Superior temporal gyrus (tissue), 1 donor: ENCODE measurements at regions not wholly inside any gene's neighbourhood (a gene's known extent, or its start where the extent isn't known, plus 50 kb on each side); places are given as distances from the start of the nearest gene placed in this dataset.
"Not testable (repeated sequence)": the region's sequence is repeated elsewhere in the genome, so short reads cannot be mapped to it uniquely, and the experiment has no call there.

Source experiments
- DNase-seq: peaks from one replicate; pipeline ENCODE4 v3.0.0-alpha.2; 2016; ENCODE audit errors: extremely low spot score

DNA sequence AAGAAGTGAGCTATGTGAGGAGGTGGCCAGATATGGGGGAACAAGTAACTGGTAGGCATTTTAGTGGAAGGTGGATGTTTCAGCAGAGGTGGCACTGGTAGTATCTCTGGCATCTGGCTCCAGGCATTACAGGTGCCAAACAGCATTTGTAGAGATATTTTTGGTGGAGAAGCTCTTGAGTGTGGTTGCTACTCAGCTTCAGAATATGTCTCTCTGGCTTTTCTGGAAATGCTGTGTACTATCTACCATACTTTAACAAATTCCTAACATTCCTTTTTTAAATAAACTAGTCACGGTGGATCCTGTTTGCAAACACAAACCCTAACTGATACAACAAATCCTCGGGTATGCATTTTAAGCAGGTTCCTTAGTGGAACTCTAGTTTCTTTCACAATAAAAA, 128.0 kb downstream of the BARX2 start:
- DNase-seq: no peak

DNA sequence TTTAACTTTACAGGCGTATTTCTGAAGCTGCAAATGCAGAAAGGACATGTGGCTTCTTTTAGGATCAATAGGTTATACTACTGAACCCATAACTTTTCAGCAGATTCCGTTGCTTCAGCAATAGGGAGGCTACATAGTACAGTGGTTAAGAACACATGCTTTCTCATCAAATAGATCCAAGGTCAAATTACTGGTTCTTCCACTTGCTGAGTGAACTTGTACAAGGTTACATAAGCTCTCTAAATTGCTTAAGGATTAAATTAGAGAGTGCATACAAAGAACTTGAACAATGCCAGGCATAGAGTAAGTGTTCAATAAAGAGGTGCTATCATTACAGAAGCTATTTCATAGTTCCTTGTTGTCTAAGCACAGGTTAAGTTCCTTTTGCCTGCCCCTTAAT, 129.6 kb downstream of the BARX2 start:
- DNase-seq: no peak

DNA sequence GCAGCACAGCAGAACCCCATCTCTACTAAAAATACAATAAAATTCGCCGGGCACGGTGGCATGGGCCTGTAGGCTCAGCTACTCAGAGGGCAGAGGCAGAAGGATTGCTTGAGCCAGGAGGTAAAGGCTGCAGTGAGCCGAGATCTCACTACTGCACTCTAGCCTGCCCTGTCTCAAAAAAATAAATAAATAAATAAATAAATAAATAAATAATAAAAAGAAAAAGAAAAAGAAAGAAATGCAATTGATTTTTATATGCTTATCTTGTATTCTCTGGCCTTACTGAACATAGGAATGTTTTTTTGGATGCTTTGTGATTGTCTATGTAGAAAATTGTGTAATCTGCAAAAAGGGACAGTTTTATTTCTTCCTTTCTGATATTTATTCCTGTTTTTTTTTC, 132.5 kb downstream of the BARX2 start:
- no peak for DNase-seq

DNA sequence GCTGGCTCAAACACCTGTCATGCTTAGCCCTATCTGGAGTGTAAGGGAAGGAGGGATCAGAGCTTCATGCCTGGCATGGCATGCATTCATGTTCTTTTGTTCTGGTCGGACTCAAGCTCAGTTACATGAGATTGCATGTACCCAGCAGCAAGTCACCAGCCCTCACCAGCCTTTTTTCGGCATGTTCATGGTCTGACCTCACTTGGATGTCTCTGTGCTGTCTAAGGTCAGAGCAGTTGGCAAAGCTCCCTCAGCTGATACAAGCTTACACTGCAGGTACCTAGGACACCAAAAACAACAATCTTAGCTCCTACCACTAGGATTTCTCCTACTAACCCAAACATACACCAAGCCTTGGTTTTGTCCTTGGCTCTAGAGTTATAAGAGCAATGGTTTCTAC, 152.6 kb downstream of the BARX2 start:
- DNase-seq: no peak

DNA sequence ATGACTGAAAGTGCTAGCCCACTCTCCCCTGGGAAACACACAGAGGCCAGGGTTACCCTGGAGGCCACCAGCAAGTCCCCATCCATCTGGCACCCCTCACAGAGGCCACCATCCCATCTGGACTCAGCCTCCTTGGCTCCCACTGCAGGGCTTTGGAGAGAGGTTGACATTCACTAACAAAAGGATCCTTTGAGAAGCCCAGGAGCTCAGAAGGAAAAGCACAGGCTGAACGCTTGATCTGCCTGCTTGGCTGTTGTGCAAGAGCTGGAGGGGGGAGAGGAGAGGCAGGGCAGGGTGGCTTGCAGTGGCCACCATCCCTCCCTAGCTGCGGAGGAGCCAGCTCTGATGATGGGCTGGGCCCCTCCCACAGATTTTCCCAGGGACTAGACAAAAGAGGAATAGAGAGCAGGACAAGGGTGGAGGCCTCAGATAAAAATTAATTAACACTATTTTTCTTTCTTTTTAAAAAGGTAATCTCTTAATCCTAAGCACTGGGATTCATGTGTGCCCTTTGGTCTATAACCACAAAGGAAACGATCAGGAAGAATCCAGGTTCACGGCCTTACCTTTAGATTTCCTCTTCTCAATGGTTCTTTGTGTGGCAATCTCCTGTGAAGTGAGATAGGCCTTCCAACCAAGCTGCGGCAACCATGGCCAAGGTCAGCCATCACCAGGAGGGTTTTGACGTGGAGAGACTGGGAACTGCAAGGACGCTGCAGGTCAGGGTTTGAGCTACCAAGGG, 154.7 kb downstream of the BARX2 start:
- DNase-seq: no peak

DNA sequence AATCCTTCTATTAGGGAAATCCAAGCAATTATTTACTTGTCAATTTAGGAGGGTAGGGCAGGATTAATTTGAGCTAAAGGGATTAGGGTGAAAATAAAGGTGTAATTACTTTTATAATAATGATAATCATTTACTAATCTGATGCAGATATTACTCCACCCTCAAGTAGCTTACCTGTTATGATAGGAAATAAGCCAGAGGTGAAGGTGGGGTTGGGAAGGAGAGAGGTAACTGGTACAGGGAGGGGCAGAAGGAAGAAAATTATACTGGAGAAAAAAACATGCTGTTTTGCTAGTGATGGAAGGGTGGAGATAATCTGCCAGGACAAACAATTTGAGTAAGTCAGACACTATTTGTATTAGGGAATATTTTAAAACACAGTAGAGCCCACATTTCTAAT, 157.7 kb downstream of the BARX2 start:
- no peak for DNase-seq

DNA sequence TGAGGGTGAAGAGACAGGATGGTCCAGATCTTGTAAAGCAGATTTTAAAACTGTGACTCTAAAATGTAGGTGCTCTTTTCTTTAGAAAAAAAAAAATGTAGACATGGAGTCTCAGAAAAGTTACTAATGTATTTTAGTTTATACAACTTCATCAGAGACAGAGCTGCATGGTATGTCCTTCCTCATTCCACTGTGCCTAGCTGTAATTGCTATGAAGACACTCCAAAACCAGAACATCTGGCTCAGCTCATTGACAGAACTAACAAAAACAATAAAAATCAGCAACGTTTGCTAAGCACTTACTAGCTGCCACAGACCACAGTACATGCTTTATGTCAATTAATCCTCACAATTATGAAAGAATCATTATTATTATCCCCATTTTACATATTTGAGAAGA, 160.7 kb downstream of the BARX2 start:
- no peak for DNase-seq

DNA sequence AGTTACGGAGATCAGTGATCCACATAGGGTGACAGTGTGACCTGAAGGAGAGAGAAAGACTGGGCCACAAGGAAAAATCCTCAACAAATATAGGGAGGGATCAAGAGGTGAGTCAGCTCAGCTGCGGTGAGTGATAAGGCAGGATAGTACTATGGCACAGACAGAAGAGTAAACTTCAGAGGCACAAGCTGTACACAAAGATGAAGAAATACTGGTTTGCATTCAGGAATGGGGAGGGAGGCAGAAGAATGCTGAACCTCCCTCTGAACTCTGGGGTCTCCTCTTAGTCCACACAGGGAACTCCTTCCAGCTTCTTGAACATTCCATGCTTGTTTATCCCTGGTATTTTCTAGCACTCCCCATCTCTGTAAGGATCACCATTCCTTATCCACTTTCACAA, 162.7 kb downstream of the BARX2 start:
- DNase-seq: no peak

DNA sequence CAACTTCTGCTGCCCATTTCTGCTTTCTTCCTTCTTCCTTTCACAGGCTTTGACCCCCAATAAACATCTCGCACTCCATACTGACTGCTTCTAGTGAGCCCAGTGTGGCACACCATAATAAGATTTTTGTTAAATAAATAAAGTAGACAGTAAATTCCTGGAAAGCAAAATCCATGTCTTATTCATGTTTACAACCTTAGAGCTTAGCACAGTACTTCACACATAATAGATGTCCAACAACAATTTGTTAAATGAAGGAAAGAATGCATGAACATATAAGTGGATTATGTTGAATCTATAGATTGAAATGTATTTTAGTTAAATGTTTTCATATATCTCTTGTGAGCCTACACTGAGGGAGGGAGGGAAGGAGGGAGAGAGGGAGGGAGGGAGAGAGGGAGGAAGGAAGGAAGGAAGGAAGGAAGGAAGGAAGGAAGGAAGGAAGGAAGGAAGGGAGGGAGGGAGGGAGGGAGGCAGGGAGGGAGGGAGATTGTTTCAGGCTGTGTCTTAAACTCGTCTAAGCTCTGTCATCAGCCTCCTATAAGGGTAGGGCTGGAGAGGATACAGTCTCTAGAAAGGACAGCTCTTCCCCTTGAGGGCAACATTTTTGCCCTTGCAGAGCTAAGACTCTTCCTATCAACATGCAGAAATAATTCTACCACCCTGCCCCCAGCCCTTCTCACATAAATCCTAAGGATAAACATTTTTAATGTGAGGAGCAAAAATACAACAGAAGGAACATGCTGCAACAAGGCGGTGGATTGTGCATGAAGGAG, 168.1 kb downstream of the BARX2 start:
- no peak for DNase-seq

DNA sequence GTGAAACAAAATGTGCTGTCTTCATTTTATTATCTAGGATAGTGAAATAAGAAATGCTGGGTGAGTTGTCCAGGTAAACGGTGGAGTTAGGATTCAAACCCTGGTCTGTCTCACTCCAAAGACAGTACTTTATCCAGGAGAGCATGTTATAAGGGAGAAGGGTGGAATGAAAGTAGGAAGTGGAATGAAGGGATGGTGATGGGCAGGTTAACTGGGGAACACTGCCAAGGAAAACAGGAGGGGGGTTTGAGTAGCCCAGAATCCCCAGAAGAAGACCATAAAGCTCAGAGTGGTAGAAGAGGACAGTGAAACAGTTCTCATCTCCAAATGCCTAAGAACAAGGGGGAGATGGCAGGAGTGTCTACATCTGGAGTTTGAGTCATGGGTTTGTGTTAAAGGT, 169.0 kb downstream of the BARX2 start:
- no peak for DNase-seq

DNA sequence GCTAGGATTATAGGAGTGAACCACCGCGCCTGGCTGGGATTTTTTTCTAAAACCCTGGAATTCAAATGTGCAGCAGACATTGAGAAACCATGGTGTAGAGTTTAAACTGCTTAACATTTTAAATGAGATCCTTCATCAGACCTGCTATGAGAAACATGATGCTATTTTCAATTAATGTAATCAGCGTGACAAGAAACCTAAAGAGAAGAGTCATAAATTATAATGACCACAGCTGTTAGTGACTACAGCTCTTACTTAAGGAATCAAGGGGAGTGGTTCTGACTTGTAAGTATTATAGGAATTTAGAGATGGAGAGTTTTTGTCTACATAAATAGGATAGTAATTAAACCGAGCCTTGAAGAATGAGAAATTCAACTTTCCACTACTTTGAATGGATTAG, 170.6 kb downstream of the BARX2 start:
- no peak for DNase-seq

DNA sequence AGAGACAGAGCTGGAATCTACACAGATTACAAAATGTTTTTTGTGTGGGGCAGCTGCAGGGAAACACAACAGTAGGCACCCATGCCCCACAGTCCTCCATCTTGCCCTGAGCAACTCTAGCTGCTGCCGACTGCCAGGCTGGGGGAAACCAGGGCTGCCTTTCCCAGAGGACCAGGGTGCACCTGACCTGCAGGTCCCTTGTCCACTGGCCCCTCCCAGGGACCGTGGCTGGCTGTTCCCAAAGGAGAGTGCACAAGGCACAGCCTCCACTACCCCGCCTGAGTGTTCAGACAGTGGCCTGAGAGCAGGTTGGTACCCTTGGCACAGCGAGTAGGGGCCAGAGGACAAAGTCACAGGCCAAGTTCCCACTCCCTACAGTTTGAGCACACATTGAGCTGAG, 181.8 kb downstream of the BARX2 start:
- DNase-seq: no peak

DNA sequence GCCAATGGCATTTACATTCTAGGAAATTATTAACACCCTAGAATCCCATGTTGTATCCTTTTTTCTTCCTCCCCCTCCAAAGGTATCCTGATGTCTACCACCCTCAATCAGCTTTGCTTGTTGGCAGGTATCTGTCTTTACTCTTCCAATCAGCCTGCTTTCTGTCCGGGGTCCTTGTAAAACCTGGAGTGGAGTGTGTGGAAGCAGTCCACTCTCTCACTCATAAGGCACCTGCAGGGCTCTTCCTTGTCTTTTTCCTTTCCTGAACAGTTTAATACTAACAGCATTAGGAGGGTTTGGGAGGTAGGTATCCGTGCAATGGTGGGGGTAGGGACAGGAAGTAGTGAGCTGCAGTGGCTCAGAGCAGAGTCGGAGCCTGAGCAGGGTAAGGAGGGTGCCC, 193.4 kb downstream of the BARX2 start:
- DNase-seq: no peak

DNA sequence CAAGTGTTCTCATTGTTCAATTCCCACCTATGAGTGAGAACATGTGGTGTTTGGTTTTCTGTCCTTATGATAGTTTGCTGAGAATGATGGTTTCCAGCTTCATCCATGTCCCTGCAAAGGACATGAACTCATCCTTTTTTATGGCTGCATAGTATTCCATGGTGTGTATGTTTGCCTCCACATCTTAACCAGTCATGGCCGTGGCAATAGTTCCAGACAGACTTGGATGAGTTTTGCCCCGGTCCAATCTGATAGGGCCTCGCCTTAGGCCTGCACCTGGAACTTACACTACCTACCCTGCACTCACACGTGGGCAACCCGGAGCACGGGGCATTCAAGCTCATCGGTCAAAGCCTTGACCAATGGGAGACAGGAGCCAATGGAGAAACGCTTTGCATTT, 197.0 kb downstream of the BARX2 start:
- DNase-seq: not testable (repeated sequence)

DNA sequence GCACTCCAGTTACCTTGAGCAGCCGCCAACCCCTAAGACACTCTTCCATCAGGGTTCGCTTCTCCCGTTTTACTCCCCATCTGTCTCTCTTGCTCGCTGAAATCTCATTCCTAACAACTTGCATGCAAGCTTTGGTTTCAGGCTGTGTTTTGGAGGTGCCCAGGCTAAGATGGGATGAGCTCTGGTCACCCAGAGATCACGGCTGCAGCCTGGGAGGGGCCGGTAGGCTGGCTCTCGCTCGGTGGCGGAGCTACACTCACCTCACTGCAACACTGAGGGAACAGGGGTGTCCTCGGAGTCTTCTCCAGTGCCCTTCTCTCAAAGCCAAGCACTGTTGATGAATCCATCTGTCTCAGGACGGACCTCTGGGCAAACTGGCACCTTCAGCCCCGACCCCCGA, 197.5 kb downstream of the BARX2 start:
- DNase-seq: no peak

DNA sequence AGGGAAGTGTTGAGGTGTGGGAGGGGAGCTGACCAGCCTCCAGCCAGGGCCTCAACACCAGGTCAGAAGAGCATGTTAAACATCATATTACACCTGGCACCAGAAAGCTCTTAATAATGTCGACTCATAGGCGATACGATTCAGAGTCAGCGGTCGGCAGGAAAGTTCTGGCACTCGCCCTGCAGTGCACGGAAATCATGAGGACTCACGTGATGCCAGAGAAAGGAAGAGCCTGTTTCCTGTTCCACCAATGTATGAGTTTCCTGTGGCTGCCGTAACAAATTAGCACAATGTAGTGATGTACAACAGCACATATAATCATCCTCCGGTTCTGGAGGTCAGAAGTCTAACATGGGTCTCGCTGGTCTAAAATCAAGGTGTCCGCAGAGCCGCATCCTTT, 198.8 kb downstream of the BARX2 start:
- no peak for DNase-seq

DNA sequence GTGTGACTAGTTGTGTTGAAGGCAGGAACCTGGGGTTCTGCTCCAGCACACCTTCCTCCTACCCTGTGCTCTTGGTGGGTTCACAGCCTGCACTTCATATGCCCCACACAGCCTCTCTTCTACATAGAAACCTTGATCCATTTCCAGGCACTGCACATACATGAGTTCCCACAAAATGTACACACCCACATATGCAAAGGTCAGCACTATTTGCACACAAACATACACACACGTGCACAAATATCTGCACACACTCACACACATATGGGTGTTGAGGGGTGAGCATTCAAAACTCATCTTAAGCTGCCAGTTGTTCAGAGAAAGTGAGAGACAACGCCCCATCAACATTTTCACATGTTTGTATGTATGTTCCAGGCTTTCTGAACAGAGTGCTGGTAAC, 201.0 kb downstream of the BARX2 start:
- DNase-seq: no peak

DNA sequence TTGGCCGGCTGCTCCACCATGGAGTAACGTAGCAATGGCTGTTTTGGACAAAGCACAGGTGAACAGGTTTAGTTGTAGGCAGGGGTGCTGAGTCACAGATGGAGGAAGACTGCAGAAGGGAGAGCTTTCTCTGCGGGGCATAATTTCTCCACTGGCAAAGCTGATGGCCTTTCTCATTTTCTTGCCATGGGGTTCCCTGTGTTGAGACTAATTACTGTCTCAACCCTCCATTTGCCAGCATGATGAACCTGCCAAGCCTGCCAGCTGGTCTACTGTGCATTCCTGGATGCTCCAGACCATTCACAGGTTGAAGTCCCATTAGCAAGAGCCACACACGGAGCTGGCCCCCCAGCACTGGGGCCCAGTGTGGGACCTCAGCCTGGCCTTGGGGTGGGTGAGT, 202.4 kb downstream of the BARX2 start:
- DNase-seq: no peak

DNA sequence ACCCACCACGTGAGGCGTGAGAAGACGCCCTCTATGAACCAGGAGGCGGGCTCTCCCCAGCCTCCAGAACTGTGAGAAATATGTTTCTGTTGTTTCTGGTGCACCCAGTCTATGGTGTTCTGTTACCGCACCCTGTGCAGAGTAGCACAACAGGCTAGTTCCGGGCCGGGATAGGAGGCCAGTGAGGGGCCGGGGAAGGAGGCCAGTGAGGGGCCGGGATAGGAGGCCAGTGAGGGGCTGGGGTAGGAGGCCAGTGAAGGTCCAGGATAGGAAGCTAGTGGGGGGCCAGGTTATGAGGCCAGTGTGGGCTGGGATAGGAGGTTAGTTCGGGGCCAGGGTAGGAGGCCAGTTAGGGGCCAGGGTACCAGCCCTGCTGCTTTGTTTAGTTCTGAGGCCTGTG, 204.6 kb downstream of the BARX2 start:
- DNase-seq: no peak

DNA sequence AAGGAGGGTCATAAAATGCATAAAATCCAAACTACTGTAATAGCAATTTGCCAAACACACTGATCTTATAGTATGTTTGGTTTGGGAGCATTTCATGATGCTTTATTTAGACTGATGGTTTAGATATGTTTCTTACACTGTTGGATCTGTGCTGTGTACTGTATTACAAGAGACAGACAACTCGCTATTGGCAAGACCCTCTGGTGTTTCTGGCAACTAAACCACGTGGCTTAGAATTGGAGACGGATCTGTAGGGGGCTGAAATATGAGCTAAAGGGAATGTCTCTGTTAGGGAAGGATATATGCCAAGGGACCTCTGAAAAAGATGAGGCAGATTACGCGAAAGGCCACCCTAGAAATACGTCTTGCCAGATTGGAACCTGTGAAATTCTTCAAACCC, 208.7 kb downstream of the BARX2 start:
- DNase-seq: no peak

DNA sequence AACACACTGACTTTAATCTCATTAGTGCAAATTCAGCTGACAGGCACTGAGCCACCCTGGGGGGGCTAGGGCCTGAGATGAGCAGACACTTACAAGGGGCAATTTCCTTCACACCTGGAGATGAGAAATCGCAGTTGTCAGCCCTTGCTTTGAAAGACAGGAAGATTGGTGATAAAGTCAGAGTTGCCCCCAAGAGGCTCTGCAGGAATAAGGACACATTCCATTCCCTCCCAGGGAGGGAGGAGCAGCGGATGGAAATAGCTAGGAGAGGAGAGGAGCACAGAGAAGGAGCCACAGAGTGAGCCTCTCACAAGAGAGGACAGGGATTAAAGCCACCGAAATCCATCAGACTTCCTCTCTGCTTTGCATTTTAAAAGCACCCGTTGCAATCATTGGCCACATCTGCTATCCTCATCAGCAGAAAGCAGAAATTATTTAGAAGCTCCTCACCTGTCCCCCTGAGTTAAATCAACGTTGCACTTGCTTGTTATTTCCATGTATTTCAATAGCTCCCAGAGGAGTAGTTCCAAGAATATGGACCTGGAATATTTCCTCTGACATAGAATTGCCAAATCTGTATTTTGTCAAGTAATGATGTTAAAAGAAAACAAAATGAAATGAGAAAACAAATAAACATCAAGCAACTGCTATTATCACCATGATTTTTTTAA, 213.7 kb downstream of the BARX2 start:
- no peak for DNase-seq

DNA sequence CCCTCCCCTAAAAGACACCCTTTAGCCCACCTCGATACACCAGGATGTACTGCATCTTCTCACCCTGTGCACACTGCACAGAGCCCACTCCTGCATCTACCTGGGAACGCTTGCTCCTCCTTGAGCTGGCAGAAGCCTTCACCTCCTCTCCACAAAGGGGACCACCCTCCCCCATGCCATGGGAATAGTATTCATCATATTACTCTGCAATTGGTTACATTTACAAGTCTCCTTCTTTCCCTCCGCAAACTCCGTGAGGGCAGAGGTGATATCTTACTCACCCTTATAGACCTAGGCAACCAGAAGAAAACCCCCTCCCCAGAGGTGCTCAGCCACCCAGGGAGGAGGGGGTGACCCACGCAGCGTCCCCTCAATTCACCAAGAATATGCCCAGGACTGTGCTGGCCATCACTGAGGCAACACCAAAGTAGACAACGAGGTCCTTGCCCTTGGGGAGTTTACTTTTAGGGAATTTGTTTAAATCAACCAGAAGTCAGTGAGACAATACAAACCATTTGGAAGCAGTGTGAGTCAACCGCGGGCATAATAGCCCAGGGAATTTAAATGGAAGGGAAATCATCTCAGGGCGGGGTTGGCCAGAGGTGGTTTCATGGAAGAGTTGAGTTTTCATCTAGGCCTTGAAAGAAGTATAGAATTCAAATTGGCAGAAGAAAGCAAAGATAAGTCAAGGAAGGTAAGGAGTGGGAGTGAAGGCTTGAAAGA, 214.5 kb downstream of the BARX2 start:
- no peak for DNase-seq
